Glomerular visceral epithelial cell (primary cell): ENCODE measurements at regions not wholly inside any gene's neighbourhood (a gene's known extent, or its start where the extent isn't known, plus 50 kb on each side); places are given as distances from the start of the nearest gene placed in this dataset.
A peak's percentile ranks its signal among the peaks of the same experiment; 100 is the strongest.
"Not testable (repeated sequence)": the region's sequence is repeated elsewhere in the genome, so short reads cannot be mapped to it uniquely, and the experiment has no call there.

ENCODE experiments used
- DNase-seq: peaks from one replicate; pipeline ENCODE4 v3.0.0-alpha.2; 2016; ENCODE audit errors: extremely low spot score

- peak; percentile 5 for DNase-seq
Measured at GRCh38 chr18:35770376-35771014, 189.0 kb downstream of the GALNT1 start.

GRCh38 chr18:35771172-35771571, 189.6 kb downstream of the GALNT1 start:
- no peak for DNase-seq

- DNase-seq: no peak
Measured at GRCh38 chr18:35775887-35776286, 194.3 kb downstream of the GALNT1 start.

GRCh38 chr18:35776473-35776872, 194.9 kb downstream of the GALNT1 start:
- no peak for DNase-seq

GRCh38 chr18:35777039-35777438, 195.4 kb upstream of the RMP24 start:
- no peak for DNase-seq

DNA sequence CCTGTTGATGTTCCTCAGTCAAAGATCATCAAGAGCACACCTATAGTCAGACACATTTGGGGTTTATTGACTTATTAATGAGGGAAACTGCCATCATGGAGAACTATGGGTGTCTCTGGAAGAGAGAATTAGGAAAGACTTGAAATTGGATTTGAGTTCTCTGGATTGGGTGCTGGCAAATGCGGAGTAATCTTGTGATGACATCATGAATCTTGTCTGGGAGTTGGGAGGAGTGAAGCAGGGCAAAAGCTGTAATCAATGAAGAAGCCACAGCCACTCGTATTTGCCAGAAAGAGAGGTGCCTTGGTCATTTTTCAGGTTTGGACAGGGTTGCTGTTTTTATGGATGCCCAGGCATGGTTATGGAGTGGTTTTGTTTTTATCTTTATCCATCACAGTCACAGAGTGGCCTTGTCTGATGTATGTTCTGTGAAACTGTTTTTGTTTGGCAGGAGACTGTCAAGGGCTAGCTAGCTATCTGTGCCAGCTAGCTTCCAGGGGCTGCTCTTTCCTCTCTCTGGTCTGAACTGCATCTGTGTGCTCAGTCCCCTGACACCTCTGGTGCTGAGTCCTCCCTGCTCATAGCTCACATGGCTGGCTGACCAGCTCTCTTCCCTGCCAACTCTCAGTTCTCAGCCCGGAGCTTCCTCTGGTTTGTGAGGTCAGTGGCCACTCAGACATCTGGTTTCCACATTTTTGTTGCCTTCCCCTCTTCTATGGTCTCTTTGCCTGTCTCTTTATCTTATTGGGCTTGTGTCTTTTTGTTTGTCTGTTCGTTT, 193.4 kb upstream of the RMP24 start:
- no peak for DNase-seq

GRCh38 chr18:35780937-35781336, 191.5 kb upstream of the RMP24 start:
- DNase-seq: no peak

GRCh38 chr18:35782926-35783325, 189.6 kb upstream of the RMP24 start:
- no peak for DNase-seq

DNA sequence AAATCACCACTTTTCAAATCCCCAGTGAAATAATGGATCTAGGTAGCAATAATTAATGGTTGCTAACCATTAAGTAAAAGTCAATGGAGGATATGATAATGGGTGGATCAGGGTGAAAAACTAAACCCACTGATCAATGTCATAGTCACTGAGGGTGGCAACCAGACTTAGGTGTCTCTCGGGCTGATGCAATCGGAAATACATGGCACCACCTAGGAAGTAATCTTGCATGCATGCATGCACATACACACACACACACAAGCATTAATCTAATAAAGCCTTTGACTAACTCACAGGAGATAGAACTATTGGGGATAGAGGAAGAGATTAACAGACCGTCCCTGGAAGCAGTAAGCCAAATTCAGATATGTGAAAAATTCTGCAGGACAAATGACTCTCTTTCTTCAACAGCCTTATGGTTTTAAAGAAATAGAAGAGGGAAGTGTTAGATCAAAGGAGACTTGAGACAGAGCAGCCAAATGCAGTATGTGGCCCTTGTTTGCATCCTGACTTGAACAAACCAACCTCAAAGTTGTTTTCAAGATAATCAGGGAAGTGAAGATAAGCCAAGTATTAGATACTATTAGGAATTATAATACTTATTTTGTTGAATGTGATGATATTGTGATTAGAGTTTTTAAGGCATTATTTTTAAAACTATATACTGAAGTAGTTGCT, 186.0 kb upstream of the RMP24 start:
- DNase-seq: no peak

GRCh38 chr18:35789543-35789942, 182.9 kb upstream of the RMP24 start:
- no peak for DNase-seq

DNA sequence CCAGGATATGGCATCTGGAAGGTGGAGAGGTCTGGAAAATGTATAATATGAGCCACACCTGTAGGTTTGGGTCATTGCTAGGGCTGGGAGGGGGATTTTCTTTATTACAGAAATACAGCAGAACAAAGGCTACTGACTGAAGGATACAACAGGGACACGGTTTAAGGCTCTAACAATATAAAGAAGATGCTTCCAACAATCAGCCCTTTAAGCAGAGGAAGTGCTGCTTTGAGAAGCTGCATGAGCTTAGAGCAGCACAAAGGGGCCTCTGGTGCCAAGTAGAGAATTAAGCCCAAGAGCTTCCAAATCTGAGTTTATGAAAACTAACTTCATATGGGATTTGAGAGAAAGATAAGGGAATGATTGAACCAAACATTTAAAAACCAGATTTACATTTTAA, 174.5 kb upstream of the RMP24 start:
- DNase-seq: no peak

DNA sequence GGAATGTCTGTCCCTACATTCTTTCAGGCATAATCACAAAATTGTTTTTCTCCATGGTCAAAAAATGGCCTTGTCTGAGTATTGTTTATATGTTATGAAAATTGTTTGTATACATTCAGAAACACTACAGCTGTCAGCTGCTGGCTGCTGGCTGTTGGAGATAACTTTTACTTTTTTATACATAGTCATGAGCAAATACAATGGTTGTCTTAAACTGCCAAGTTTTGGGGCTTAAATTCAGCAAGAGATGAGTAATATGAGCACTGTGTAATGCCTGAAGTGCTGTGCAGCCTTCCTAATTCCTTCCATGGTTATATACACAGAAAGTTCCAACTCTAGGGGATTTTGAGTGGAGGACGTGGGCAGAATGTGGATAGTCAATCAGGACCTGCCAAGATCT, 168.9 kb upstream of the RMP24 start:
- no peak for DNase-seq

GRCh38 chr18:35804377-35804776, 168.1 kb upstream of the RMP24 start:
- no peak for DNase-seq

DNA sequence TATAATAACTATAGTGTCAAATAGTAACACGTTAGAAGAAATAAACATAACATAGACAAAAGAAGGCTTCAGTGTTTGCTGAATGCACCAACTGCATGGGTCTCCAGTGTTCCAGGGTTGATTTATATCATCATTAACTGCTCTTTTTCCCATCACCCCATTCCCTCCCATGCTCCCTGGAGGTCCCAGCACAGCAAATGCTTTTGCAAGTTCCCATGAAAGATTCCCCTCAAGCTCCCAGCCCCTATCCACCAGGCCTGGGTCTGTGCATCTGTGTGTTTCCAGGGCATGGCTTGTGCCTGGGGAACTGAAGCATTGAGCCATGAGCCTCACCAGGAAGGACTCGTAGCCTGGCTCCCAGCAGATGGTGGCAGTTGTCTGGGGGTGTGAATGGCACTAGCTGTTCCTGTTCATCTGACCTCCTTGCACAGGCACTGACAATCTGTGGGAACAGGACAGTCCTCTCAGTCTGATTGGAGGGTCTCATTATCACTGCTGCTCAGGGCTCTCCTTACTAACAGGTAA, 164.6 kb upstream of the RMP24 start:
- no peak for DNase-seq

GRCh38 chr18:35808796-35809195, 163.7 kb upstream of the RMP24 start:
- DNase-seq: no peak

GRCh38 chr18:35810520-35810919, 162.0 kb upstream of the RMP24 start:
- DNase-seq: no peak

DNA sequence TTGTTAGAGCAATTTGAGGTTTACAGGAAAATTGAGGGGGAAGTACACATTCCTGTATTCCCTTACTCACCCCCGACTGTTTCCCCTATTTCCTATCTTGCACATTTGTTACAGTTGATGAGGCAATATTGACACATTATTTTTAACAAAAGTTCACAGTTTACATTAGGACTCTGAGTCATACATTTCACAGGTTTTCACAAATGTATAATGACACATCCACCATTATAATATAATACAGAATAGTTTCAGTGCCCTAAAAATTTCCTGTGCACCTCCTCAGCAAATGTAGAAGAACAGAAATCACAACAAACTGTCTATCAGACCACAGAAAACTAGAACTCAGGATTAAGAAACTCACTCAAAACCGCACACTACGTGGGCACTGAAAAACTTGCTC, 160.6 kb upstream of the RMP24 start:
- no peak for DNase-seq

DNA sequence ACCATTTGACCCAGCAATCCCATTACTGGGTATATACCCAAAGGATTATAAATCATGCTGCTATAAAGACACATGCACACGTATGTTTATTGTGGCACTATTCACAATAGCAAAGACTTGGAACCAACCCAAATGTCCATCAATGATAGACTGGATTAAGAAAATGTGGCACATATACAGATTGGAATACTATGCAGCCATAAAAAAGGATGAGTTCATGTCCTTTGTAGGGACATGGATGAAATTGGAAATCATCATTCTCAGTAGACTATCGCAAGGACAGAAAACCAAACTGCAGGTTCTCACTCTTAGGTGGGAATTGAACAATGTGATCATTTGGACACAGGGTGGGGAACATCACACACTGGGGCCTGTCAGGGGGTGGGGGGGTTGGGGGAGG, 157.5 kb upstream of the RMP24 start:
- DNase-seq: not testable (repeated sequence)

DNA sequence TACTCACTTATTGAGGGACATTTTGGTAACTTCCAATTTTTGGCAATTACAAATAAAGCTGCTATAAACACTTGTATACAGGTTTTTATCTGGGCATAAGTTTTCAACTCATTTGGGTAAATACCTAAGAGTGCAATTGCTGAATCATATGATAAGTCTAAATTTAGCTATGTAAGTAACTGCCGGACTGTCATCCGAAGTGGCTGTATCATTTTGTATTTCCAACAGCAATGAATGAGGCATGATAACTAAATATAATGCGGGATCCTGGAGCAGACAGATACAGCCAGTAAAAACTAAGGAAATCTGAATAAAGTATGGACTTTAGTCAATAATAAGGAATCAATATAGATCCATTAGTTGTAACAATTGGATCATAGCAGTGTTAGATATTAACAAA, 156.5 kb upstream of the RMP24 start:
- DNase-seq: no peak

DNA sequence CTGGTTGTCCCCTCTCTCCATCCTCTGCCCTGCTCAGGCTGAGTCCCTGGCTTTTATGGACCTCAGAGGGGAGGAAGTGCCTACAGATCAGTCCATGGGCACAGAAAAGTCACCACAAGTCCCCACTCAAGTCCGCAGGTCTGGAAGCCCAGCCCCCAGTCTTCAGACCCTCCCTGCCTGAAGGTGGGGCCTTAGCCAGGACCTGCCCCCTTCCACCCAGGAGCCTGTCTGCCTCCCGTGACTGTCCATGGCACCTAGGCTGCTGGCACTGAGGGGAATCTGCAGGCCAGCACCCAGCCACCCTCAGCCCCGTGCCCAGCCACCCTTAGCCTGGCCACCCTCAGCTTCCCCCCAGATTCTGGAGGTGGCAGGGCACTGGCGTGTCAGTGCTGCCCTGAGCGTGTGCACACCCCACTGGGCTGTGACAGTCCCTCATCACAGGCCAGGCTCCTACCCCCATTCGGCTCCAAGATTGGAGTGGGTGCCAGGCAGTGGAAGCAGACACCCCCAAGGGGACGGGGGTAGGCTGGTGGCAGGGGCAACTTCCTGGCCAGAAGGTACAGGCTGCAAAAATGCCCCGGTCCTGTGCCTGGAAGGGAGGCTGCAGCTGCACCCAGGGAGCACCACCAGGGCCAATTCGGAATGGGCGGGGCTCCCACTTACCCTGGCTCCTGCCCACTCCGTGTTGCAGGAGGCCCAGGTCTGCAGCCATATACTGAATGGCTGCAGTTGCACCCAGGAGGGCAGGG, 154.7 kb upstream of the RMP24 start:
- no peak for DNase-seq

- no peak for DNase-seq
Measured at GRCh38 chr18:35818353-35818667, 154.2 kb upstream of the RMP24 start.

DNA sequence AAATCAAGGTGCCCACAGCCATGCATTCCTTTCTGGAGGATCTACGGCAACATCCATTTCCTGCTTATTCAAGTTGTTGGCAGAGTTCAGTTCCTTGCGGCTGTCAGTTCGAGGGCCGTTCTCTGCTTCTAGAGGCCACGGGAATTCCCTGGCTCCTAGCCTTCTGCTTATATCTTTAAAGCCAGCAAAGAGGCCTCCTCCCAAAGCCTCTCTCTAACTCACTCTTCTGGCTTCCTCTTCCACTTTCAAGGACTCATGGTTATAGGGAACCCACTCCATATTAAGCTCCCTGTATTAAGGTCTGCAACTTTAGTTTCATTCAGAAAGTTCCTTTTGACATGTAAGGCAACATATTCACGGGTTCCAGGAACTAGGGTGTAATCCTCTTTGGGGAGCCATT, 150.1 kb upstream of the RMP24 start:
- no peak for DNase-seq
